Aorta (tissue), 5 donors: ENCODE measurements at regions not wholly inside any gene's neighbourhood (a gene's known extent, or its start where the extent isn't known, plus 50 kb on each side); places are given as distances from the start of the nearest gene placed in this dataset.

ENCODE experiments used
- ATAC-seq: fragments of 200-7000 bp; cut with Tn5 transposase; one replicate; pipeline ENCODE4 v1.9.1; 2022; ENCODE audit warnings: moderate library complexity; ENCODE audit not compliant: low FRiP score
- DNase-seq, 2 donors: peaks; one replicate each; pipeline ENCODE4 v3.0.0-alpha.2; 2020
- H3K27ac ChIP-seq, 2 donors: one replicate each; pipeline ENCODE4 v1.5.1; 2013; ENCODE audit warnings: low read length in 2 of 2, mild to moderate bottlenecking in 2 of 2, moderate library complexity in 2 of 2, control low read depth in 1 of 2, inconsistent platforms in 1 of 2, low read depth in 1 of 2
- H3K27me3 ChIP-seq, 2 donors: one replicate each; pipeline ENCODE4 v1.6.1; 2013; ENCODE audit warnings: control low read depth in 1 of 2, low read length in 1 of 2, mild to moderate bottlenecking in 1 of 2, moderate library complexity in 1 of 2; ENCODE audit not compliant: insufficient read depth in 2 of 2, control insufficient read depth in 1 of 2
- H3K36me3 ChIP-seq, 2 donors: one replicate each; pipeline ENCODE4 v1.6.1; 2013; ENCODE audit warnings: control low read depth in 1 of 2, low read length in 1 of 2, mild to moderate bottlenecking in 1 of 2; ENCODE audit not compliant: insufficient read depth in 2 of 2, control insufficient read depth in 1 of 2
- H3K4me1 ChIP-seq, 2 donors: one replicate each; pipeline ENCODE4 v1.6.1; 2013; ENCODE audit warnings: low read length in 2 of 2, control low read depth in 1 of 2, mild to moderate bottlenecking in 1 of 2, moderate library complexity in 1 of 2; ENCODE audit not compliant: insufficient read depth in 2 of 2, control insufficient read depth in 1 of 2
- H3K4me3 ChIP-seq, 2 donors: one replicate each; pipeline ENCODE4 v1.5.1; 2013; ENCODE audit warnings: low read length in 2 of 2, control low read depth in 1 of 2, mild to moderate bottlenecking in 1 of 2
- H3K9me3 ChIP-seq: one replicate; pipeline ENCODE4 v1.6.1; 2013; ENCODE audit warnings: mild to moderate bottlenecking, low read length; ENCODE audit not compliant: control insufficient read depth
- WGBS, 2 donors: extraction: QIAGEN DNeasy Blood & Tissue Kit; methylation state at CpG; one replicate each; pipeline ENCODE4 v1.1.7; 2013; 5-methylcytosine and 5-hydroxymethylcytosine counted together
- intact Hi-C, 2 donors: fragments of 100-400 bp; cut with DNase I; formaldehyde crosslinking; loops; one replicate each; pipeline versions ENCODE4 v1.14.2 to v1.15.0; 2022
- donor health status: healthy with polysubstance abuse.
- donor health status: Bipolar disorder and iron deficiency.
- donor health status: DM: no; HTN: no; CAD: no.
- donor health status: DM: no; HTN: no; CAD: no.
- donor health status: DM: yes; HTN: yes; CAD: no.

DNA sequence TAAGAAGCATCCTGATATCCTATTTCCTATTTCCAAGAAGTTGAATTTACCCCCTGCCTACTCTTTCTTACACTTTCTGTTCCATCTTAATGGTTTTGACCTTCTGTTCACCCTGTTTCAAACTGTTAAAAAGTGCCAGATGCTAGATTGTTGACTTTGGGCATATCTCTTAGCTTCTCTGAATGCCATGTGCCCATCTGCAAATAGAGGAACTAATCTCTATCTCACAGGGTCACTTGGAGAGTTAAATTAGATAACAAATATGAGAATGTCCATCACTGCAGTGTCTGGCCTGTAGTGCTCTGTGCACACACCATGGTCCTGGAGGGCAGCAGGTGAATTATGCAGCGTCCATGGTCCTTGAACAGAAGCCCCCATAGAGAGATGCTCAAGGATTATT is 83.8 kb downstream of the LRATD1 start:
- H3K4me1 ChIP-seq = no peaks in the 10 kb centered on the region
- H3K4me3 ChIP-seq = no peak overlapping the region
- intact Hi-C loops = no loop called here
- peaks cover 2% of the 10 kb centered on the region for H3K9me3 ChIP-seq
- 41 to 42% methylated on average over 1 of the region's 1 CpG for WGBS, 2 donors
- ATAC-seq = no peak
- no peak overlapping the region for H3K27ac ChIP-seq
- H3K27me3 ChIP-seq = no peaks in the 10 kb centered on the region
- no peak for DNase-seq
- no peaks in the 10 kb centered on the region for H3K36me3 ChIP-seq

GRCh38 chr2:14717131-14717530 is 84.6 kb downstream of the LRATD1 start:
- Histone ChIP-seq H3K4me1 (no peaks in the 10 kb centered on the region), H3K27ac (no peak overlapping the region), H3K4me3 (no peak overlapping the region), H3K27me3 (no peaks in the 10 kb centered on the region), H3K36me3 (no peaks in the 10 kb centered on the region), H3K9me3 (peaks cover 2% of the 10 kb centered on the region)
- 85 to 93% methylated on average over 3 of the region's 3 CpGs for WGBS, 2 donors
- ATAC-seq = no peak
- intact Hi-C loops = no loop called here
- no peak for DNase-seq

DNA sequence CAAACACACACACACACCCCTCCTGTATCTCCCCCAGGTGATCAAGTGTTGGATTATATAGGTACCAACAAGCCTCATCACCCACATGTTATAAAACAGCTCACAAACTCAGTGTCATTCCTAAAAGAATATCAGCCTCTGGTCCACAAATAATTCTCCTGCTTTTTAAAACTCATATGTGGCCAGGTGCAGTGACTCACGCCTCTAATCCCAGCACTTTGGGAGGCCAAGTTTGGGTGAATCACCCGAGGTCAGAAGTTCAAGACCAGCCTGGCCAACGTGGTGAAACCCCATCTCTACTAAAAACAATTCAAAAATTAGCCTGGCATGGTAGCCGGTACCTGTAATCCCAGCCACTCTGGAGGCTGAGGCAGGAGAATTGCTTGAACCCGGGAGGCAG is 87.8 kb downstream of the LRATD1 start:
- no peak overlapping the region for H3K27ac ChIP-seq
- no peak overlapping the region for H3K4me3 ChIP-seq
- no peaks in the 10 kb centered on the region for H3K9me3 ChIP-seq
- H3K27me3 ChIP-seq = no peaks in the 10 kb centered on the region
- no peak for ATAC-seq
- H3K4me1 ChIP-seq = no peaks in the 10 kb centered on the region
- no peaks in the 10 kb centered on the region for H3K36me3 ChIP-seq
- WGBS, 2 donors = 77 to 78% methylated on average over 5 of the region's 5 CpGs
- DNase-seq = no peak
- intact Hi-C loops = no loop called here

DNA sequence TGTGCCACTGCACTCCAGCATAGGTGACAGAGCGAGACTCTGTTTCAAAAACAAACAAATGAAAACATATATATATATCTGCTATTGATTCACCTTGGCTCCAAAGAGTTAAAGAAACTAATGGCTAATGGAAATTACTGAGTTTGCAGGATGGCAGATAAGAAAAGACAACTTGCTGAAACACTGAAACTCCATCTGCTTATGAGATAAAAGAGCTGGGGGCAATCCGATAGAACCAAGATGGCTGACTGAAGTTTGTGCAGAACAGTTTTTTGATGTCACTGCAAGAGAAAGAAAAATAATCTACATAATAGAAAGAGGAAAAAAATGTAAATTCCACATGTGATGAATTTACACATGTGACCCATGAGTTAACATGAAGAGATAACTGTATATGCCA is 88.2 kb downstream of the LRATD1 start:
- H3K27ac ChIP-seq = no peak overlapping the region
- H3K36me3 ChIP-seq = no peaks in the 10 kb centered on the region
- H3K27me3 ChIP-seq = no peaks in the 10 kb centered on the region
- no peak for DNase-seq
- intact Hi-C loops = no loop called here
- WGBS, 2 donors = 89 to 91% methylated on average over 2 of the region's 2 CpGs
- no peak for ATAC-seq
- H3K4me3 ChIP-seq = no peak overlapping the region
- no peaks in the 10 kb centered on the region for H3K4me1 ChIP-seq
- H3K9me3 ChIP-seq = no peaks in the 10 kb centered on the region

DNA sequence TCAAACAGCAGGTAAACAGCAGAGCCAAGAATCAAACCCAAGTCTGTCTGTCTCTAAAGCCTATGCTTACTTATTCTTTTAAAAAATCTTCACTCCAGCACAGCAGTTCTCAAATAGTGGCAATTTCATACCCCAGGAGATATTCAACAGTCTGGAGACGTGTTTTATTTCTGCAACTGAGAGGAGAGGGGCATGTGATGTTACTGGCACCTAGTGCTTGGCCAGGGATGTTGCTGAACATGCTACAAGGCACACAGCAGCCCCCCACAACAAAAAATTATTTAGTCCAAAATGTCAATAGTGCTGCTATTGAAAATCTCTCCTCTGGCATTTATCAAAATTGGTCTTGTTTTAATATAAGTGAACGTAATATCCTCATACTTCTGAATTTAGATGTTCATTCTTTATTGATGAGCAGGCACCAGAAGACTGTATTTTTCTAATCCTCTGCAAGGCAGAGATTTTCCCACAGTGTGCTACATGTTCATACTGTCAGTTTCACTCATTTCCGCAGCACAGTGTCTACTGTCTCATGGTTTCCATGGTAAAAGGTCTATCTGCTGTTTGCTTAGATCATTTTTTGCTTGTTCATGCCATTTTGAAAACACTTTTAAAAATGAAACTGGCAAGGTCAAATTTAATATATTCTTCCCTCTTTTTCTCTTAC is 90.5 kb downstream of the LRATD1 start:
- no peaks in the 10 kb centered on the region for H3K27me3 ChIP-seq
- 37 to 39% methylated on average over 3 of the region's 3 CpGs for WGBS, 2 donors
- ATAC-seq (no peak), DNase-seq (no peak)
- H3K4me3 ChIP-seq = no peak overlapping the region
- intact Hi-C loops = no loop called here
- H3K9me3 ChIP-seq = no peaks in the 10 kb centered on the region
- H3K27ac ChIP-seq = no peak overlapping the region
- H3K36me3 ChIP-seq = no peaks in the 10 kb centered on the region
- H3K4me1 ChIP-seq = no peaks in the 10 kb centered on the region

- no peak overlapping the region for H3K4me3 ChIP-seq
- WGBS, 2 donors = 72 to 76% methylated on average over 5 of the region's 5 CpGs
- ATAC-seq (no peak), DNase-seq (no peak)
- no peak overlapping the region for H3K27ac ChIP-seq
- H3K27me3 ChIP-seq = no peaks in the 10 kb centered on the region
- H3K36me3 ChIP-seq = no peaks in the 10 kb centered on the region
- intact Hi-C loops = no loop called here
- no peaks in the 10 kb centered on the region for H3K9me3 ChIP-seq
- H3K4me1 ChIP-seq = no peaks in the 10 kb centered on the region
Measured at GRCh38 chr2:14723684-14724083, 91.2 kb downstream of the LRATD1 start.

- WGBS, 2 donors = 77 to 83% methylated on average over 4 of the region's 4 CpGs
Measured at GRCh38 chr2:14735696-14736095, 103.2 kb downstream of the LRATD1 start.

GRCh38 chr2:14737201-14737600 is 104.7 kb downstream of the LRATD1 start:
- no peaks in the 10 kb centered on the region for H3K4me1 ChIP-seq
- no peaks in the 10 kb centered on the region for H3K27me3 ChIP-seq
- no peaks in the 10 kb centered on the region for H3K36me3 ChIP-seq
- DNase-seq (no peak), ATAC-seq (no peak)
- H3K27ac ChIP-seq = no peak overlapping the region
- H3K9me3 ChIP-seq = no peaks in the 10 kb centered on the region
- intact Hi-C loops = no loop called here
- no peak overlapping the region for H3K4me3 ChIP-seq
- WGBS, 2 donors = 28 to 37% methylated on average over 1 of the region's 1 CpG

More at GRCh38 chr2:14735696-14736095, 103.2 kb downstream of the LRATD1 start:
- no peaks in the 10 kb centered on the region for H3K4me1 ChIP-seq
- DNase-seq (no peak), ATAC-seq (no peak)
- no peaks in the 10 kb centered on the region for H3K36me3 ChIP-seq
- intact Hi-C loops = no loop called here
- no peaks in the 10 kb centered on the region for H3K27me3 ChIP-seq
- no peak overlapping the region for H3K27ac ChIP-seq
- H3K4me3 ChIP-seq = no peak overlapping the region
- no peaks in the 10 kb centered on the region for H3K9me3 ChIP-seq

DNA sequence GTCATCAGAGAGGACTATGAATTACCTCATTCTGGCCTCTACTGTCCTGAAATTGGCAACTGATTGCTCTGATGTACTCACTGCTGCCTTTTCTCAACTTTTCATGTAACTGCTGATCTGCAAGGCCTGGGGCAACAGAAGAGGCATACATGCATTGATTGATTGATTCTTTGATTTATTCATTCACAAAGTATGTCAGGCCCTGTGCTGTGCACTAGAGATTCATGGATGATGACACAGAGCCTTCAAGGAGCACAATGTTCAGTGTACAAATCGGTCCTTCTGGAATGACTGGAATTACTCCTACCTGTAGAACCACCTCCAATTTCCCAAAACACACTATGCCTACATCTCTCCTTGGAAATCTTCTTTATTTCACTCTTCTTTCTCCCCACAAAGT is 111.3 kb downstream of the LRATD1 start:
- WGBS, 2 donors = 73 to 81% methylated on average over 1 of the region's 1 CpG
- no peaks in the 10 kb centered on the region for H3K36me3 ChIP-seq
- ATAC-seq (no peak), DNase-seq (no peak)
- no peak overlapping the region for H3K4me3 ChIP-seq
- intact Hi-C loops = no loop called here
- H3K27me3 ChIP-seq = no peaks in the 10 kb centered on the region
- no peak overlapping the region for H3K27ac ChIP-seq
- no peaks in the 10 kb centered on the region for H3K4me1 ChIP-seq
- H3K9me3 ChIP-seq = peaks cover 3% of the 10 kb centered on the region
